Fibroblast of skin of left quadriceps (primary cell): ENCODE measurements at regions not wholly inside any gene's neighbourhood (a gene's known extent, or its start where the extent isn't known, plus 50 kb on each side); places are given as distances from the start of the nearest gene placed in this dataset.
A peak's percentile ranks its signal among the peaks of the same experiment; 100 is the strongest.
"Not testable (repeated sequence)": the region's sequence is repeated elsewhere in the genome, so short reads cannot be mapped to it uniquely, and the experiment has no call there.

ENCODE experiments used
- DNase-seq, 2 experiments: peaks; one replicate each; pipeline ENCODE4 v3.0.0-alpha.2; 2013; ENCODE audit warnings: low read depth in 2 of 2

DNA sequence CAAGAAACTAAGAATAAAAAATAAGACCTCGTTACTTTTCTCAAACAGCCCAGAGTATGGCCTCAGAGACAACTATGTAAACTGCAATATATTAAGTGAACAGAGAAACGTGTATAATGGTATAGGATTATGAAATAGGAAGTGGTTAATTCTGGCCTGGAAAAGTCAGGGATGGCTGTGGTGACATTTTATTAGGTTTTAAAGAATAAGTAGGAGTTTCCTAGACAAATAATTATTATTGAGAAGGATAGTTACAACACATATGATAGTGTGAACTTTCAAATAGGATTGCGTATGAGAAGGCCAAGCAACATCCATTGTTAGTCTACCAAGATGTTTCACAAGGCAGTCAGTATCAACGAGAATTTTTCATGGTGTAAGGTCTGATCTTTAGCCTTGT, 244.1 kb downstream of the LPIN1 start:
- DNase-seq, result no peak

DNA sequence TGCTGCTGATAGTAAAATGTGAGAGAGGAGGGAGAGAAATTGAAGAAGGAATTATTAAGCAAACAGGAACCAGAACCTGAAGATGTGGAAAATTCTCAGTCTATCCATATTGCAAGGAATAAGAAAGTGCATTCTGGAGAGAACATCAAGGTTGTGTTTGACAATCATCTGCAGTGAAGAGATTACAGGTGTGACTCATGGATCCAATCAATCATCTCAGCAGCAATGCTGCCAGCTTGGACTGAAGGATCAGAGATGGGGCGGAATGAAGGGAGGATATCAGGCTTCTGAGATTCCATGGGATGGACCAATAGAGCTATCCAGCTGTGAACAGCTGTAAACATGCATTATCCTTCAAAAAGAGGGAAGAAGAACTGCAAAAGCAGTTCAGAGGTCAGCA, 247.3 kb downstream of the LPIN1 start:
- no peak for DNase-seq

DNA sequence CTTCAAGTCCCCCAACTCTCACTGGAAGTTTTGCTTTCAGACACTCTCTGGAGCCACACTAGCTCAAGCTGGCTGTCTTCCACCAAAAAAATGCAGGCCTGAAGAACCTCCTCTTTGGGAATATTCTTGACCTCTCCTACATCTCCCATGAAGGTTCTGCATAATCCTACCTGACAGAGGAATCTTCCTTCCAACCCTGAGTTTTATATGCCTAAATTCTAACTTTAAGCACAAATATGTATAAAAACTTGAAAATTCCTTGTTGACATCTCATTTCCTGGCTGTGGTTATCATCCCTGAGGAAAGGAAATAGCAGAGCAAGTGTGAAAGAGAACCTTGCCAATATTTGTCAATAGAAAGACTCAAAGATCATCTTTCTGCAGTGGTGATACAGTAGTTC, 249.0 kb downstream of the LPIN1 start:
- DNase-seq, result peak; percentile 60 to 61

DNA sequence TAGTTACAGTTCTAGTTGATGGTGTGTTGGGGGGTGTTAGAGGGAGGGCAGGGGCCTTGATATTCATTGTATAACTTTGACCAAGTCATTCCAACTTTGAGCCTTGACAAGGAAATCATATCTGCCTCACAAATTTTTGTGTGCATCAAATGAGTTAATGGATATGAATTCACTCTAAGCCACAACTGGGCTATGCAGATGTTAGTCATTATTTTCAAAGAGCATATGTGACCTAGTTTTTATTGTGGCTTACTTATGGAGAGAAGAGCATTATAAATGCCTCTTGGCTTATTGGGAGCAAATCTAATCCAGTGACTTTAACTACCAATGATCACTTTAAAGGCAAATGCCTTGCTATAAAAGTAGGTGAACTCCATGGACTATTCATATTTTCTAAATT, 250.2 kb downstream of the LPIN1 start:
- peak; percentile 73 to 76 for DNase-seq

DNA sequence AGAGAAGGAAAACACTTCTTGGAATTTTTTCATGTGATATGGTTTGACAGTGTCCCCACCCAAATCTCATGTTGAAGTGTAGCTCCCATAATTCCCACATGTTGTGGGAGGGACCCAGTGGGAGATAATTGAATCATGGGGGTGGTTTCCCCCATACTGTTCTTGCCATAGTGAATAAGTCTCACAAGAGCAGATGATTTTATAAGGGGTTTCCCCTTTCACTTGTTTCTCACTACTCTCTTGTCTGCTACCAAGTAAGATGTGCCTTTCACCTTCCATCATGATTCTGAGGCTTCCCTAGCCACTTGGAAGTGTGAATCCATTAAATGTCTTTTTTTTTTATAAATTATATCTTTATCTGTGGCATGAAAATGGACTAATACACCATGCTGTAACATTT, 250.7 kb downstream of the LPIN1 start:
- DNase-seq, result no peak

DNA sequence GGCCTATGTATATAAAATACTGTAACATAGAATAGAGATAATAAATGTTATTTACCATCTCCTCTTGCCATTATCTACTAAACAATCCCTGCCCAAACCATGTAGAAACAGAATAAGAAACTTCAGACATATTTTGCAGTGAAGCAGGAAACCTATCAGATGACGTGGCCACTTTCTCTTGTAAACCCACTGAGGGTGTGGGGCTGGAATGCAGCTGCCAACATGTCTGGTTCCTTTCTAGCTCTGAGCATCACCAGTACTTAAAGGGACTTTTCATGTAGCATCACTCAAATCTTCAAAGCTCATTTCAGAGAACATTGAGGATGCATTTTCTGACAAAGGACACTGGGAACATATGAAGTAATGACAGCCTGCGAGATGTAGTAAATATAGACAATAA, 251.8 kb downstream of the LPIN1 start:
- DNase-seq, result peak; percentile 27 to 38

DNA sequence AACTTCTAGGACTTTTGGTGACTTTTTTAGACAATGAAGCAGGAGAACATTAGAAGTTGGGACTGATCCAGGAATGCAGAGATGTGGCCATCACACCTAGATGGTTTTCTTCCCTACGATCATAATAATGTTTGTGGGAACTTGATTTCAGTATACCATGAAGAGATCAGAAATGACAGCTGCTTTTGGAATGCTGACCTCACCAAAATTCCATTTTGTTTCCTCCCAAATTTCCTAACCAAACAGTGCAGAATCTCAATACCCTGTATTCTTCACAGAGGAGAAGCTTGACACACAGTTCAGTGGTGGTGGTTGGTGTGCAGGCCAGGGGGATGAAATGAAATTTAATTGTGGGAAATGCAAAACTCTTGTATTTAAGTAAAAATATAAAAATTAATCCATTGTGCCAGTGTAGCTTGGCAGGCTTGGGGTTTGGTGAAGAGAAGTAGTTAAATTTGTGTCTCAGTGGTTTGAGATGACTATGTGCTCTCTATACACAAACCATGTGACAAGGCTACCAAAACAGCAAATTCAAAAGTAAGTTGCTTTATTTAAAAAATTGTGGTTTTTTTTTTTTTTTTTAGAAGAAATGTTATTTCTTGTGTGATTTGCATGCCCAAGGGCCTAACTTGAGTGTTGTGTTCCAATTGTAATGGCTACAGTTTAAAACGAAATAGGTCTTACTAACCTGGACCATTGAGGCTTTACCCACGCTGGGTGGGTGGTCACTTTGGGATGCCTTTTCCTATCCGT, 252.4 kb downstream of the LPIN1 start:
- peak in 1 of 2 experiments; percentile 45 for DNase-seq

DNA sequence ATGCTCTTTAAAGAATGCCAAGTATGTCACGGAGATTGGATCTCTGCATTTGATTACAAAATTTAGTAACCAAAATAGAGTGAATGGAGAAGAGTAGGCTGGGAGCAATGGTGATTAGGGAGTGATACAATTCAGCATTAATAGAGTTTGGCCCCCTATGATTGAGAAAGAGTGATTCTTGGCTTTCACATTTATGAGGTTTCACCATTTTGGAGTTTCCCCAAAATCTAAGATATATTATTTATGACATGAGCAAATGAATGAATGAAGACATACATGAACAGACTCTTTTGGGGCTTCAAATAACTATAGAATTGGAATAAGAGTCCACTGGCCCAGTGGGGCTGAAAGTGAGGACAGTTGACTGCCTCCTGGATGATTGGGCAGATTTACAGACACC, 255.2 kb downstream of the LPIN1 start:
- no peak for DNase-seq

DNA sequence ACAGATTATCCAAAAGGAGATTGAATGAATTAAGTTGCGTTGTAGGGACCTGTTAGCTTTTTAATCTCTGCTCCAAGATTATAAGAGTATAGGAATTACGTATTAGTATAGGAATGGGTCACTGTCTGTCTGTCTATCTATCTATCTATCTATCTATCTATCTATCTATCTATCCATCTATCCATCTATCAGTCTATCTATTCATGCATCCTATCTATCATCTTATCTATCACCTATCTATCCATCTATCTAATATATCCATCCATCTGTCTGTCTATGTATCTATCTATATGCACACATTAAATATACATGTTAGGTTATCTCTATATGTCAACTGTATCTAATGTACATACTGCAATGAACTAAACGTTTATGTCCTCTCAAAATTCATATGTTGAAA, 255.8 kb downstream of the LPIN1 start:
- no peak for DNase-seq

DNA sequence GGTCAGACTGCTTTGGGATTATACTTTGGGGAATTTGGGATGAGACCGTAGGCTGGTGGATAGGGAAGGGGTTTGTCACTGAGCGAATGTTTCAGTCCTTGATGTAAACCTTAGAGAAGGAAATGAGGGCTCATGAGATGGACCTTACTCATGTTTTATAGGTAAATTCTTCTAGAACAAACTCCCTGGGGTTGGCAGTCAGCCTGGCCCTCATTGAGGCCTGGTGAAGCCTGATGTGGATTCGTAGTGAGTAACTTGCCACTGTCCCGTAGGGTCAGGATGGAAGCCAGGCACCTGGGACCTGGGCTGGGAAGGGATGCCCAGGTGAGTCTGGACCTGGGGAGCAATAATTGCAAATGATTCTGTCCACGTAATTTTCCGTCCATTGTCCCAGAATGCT, 258.3 kb downstream of the LPIN1 start:
- no peak for DNase-seq

DNA sequence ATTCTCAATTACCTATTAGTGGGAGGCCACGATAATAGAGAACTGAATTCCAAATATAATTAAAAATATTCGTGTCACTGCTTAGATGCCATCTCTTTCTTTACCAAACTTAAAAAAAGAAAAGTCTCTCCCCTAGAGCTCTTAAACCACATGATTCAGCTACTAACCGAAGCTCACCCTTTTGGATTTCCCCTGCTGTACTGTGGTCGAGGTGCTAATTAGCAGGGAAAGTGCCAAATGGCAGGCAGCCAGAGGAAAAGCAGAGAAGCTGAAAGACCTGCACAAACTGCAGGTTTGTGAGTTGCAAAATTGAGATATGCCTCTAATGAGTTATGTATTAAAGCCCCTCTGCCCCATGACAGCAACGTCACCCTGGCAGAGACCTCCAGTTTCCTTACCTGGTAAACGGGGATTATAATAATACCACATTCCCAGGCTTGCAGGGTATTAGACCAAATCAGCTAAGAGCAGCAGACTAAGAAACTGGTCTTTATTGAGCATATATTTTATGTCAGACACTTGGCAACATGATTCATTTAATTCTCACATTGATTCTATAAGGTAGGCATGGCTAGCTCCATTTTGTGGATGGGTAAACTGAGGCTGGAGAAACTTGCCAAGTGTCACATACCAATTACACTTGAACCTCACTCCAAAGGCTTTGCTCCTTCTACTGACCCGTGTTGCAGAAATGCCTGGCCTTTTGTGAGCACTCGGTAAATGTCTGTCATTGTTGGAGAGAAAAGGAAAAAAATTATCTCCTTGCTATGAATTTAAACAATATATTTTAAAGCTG, 259.7 kb downstream of the LPIN1 start:
- peak; percentile 72 to 75 for DNase-seq

DNA sequence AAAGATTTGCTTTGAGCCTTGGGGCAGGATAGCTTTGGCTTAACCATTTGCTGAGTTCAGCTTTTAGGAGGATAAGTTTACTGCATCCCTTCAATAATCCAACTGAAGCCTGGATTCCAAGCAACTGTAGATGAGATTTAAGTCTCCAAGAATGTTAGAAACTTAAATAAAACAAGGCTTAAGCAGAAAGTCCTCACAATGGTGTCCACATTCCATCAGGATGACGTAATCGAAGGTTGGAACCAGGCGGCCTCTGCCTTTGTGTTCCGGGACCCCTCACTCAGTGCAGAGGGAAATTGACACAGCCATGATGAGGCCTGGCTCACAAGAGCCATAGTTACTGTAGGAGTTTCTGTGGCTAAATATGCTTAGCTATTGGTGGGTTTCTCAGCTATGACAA, 260.4 kb downstream of the LPIN1 start:
- no peak for DNase-seq

DNA sequence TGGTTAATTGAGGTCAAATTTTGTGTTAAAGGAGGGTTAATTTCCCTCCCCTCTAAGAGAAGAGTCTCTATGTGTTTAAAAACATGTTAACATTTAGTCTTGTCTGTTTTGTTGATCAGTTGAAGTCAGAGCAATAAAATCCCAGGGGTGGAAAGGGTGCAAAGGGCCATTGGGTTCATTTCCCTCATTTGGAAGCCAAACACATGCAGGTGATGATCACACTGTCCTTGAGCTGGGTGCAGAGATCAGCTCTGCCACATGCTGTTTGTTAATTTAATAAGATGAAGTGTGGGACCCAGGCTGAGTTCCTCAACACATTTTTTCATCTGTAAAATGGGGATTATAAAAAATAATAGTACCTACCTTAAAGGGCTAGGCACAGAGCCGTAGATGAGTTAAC, 260.9 kb downstream of the LPIN1 start:
- DNase-seq, result no peak

DNA sequence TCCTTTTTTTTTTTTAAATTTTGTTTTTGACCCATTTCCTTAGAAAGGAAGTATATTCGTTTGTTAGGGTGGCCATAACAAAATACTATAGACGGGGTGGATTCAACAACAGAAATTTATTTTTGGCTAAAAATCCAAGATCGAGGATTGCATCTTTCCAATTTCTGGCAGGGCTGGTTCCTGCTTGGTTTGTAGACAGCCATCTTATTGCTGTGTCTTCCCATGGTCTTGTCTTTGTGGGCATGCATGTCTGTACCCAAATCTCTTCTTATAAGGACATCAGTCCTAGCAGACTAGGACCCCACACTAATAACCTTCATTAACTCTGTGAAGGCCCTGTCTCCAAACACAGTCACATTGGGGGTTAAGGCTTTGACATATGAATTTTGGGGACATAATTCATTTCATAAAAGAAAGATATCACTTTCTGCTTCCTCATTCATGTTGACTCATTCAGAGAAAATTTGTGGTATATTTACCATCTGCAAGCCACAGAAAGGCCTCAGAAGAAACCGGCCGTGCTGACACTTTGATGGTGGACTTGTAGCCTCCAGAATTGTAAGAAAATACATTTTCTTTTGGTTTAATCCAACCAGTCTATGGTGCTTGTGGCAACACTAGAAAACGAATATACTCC, 262.1 kb downstream of the LPIN1 start:
- no peak for DNase-seq

DNA sequence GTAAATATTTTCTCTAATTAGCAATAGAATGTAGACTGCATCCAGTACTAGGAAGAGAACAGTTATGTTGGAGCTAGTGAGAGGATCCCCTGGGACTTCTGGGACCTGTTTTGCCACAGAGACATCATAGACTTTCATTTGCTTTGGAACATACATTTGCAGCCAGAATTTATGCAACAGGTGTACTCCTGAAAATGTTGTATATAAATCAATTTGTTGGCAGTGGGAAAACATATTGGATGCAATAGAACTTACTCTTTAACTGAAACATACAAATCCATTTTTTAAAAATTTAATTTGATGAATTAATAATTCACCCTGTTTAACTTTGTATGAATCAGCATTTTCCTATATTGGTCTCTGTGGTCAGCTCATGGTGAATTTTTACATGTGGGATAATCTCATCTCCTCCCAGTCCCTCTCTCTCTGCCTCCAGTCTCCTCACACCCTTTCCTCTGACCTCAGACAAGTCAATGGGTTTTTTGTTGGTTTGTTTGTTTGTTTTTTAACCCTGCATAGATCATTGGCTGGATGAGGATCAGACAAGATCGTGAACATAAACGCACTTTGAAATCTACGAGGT, 263.0 kb downstream of the LPIN1 start:
- no peak for DNase-seq

DNA sequence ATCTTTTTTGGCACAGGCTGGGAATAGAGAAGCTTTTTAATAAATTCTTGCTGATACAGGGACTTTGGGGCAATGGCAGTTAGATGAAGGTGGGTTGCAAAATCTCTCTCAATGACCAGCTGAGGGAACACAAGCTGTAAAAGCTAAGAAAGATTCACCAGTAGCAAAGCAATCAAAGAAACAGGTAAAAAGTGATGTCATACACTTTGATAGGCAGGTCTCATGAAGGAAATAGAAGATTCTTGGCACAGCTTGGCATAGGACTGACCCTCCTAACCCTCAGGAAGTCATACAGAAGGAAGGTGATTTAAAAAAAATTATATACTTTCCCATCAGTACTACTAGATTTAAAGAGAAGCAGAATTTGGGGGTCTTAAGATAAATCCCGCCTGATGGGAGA, 263.6 kb downstream of the LPIN1 start:
- DNase-seq, result no peak

DNA sequence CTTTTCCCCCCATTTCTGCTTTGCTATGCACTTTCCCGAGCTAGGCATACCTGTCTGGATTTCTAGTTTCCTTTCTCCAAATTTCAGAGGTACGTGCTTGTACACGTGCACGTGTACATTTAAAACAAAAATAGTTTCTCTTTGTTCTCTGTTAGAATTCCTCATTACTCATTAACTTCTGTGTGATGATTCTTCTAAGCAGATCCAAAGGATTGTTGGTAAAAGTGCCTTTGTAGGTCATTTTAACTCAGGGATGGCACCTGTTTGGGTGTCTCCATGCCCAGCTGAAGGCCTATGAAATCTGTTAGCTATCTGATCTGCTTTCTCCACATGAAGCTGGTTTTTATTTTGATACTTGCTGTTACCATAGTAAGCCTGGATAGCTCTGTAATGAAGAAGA, 264.3 kb downstream of the LPIN1 start:
- no peak for DNase-seq

DNA sequence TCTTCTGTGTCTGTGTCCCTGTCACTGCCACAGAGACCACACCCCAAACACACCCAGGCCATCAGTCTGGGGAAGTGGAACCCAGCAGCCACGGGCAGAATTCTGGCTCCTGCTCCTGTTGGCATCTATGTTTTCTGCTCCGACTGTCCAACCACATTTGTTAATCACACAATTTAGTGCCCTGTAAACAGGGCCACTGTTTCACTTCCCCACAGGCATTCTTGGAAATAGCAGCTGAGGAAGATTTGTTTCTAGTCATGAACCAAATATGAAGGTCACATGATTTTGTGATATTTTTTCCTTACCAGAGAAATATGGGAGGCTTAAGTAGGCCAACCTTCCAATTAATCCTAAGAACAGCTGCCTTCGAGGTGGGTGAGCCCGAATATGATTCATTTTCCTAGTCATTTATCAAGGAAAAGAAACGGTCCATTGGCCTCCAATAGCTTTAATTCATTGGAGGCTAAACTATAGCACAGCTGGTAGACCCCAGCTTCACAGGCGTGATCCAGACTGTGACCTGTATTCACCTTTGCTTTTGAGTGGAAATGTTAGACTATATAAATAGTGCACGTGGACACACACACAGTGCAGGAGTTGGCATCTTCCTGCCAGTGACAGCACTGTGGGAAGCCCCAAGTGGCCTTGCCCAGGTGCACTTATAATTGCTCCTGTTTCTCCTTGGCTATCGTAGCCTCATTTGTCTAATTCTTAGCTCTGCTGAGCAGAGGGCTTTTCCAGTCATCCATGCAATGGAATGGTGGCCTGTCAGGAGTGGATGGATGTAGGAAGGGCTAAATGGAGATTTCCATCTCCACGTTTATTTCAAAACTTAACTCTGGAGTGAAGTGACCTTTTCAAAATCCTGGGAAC, 267.9 kb downstream of the LPIN1 start:
- DNase-seq, result peak; percentile 32 to 34

DNA sequence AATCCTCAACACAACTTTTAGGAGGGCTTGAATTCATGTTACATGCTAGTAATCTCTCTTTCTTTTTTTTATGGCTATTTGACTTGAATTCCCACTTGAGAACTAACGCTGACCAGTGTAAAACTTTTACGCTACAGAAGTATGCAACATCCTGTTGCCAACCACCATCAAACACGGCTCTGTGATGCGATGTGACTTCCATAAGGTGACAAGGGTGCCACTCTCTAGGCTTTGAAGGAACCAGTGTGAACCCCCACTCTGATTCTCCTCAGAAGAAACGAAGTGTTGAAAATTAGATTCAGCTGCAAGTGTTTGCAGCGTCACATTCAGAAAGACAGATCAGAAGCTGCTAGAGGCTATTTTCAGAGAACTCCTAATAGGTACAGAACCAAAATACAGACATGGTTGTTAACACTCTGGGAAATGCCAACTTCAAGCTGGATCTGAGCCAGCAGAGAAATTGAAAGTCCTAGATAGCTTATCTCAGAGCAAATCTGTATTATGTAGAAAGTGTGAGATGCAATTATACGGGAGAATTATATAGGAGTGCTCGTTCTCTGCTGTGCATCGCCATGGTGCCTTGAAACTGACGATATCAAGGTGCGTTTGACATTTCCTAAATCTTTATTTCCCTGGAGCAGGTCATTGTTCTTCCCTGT, 271.2 kb downstream of the LPIN1 start:
- DNase-seq, result no peak

DNA sequence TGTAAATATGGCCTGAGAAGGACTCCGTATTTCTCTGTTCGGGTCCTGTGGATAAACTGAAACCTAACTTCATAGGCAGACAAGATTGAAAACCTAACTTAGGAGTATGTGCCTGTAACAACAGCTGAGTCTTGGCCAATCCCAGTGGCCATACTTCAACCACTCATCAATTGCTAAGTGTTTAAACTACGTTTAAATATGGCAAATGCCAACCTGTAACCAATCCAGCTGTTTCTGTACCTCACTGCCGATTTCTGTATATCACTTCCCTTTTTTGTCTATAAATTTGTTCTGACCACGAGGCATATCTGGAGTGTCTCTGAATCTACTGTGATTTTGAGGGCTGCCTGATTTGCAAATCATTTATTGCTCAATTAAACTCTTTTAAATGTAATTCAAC, 272.3 kb downstream of the LPIN1 start:
- not testable (repeated sequence) for DNase-seq
